H9 (cell line): ENCODE measurements at regions not wholly inside any gene's neighbourhood (a gene's known extent, or its start where the extent isn't known, plus 50 kb on each side); places are given as distances from the start of the nearest gene placed in this dataset.

Experiments
- DNase-seq: peaks from one replicate; pipeline ENCODE4 v3.0.0-alpha.2; 2017
- H2AFZ ChIP-seq: one replicate; pipeline ENCODE4 v1.6.1; 2013; ENCODE audit warnings: mild to moderate bottlenecking, low read length, control low read depth, moderate library complexity
- H2AK5ac ChIP-seq: 2 replicates; pipeline ENCODE4 v1.6.1; 2013; ENCODE audit warnings: low read length, control low read depth, mixed read lengths; ENCODE audit not compliant: insufficient read length
- H2BK120ac ChIP-seq: one replicate; pipeline ENCODE4 v1.6.1; 2013; ENCODE audit warnings: low read depth, mild to moderate bottlenecking, low read length, control low read depth, inconsistent platforms; ENCODE audit not compliant: poor library complexity, severe bottlenecking
- H2BK12ac ChIP-seq: 2 replicates; pipeline ENCODE4 v1.6.1; 2013; ENCODE audit warnings: low read length, control low read depth, mixed read lengths, low read depth; ENCODE audit not compliant: insufficient read length
- H2BK15ac ChIP-seq: 2 replicates; pipeline ENCODE4 v1.6.1; 2013; ENCODE audit warnings: low read depth, low read length, control low read depth
- H2BK20ac ChIP-seq: one replicate; pipeline ENCODE4 v1.6.1; 2013; ENCODE audit warnings: low read depth, mild to moderate bottlenecking, low read length, control low read depth, inconsistent platforms; ENCODE audit not compliant: poor library complexity, severe bottlenecking
- H2BK5ac ChIP-seq: 2 replicates; pipeline ENCODE4 v1.6.1; 2013; ENCODE audit warnings: low read length, control low read depth, mixed read lengths; ENCODE audit not compliant: insufficient read length
- H3K14ac ChIP-seq: 2 replicates; pipeline ENCODE4 v1.6.1; 2013; ENCODE audit warnings: low read length, control low read depth; ENCODE audit not compliant: insufficient read depth
- H3K18ac ChIP-seq: 2 replicates; pipeline ENCODE4 v1.6.1; 2013; ENCODE audit warnings: low read depth, mild to moderate bottlenecking, mixed read lengths, low read length, control low read depth; ENCODE audit not compliant: insufficient read length
- H3K23ac ChIP-seq: 2 replicates; pipeline ENCODE4 v1.6.1; 2013; ENCODE audit warnings: low read length, control low read depth, mixed read lengths, low read depth; ENCODE audit not compliant: insufficient read length
- H3K23me2 ChIP-seq: 2 replicates; pipeline ENCODE4 v1.6.1; 2013; ENCODE audit warnings: low read depth, mild to moderate bottlenecking, mixed read lengths, low read length, control low read depth; ENCODE audit not compliant: insufficient read length, poor library complexity, severe bottlenecking
- H3K27ac ChIP-seq: 2 replicates; pipeline ENCODE4 v1.5.1; 2013; ENCODE audit warnings: low read length, control low read depth, mixed read lengths, low read depth; ENCODE audit not compliant: insufficient read length
- H3K27me3 ChIP-seq: 2 replicates; pipeline ENCODE4 v1.6.1; 2013; ENCODE audit warnings: low read length, control low read depth, inconsistent platforms; ENCODE audit not compliant: insufficient read depth
- H3K4ac ChIP-seq: 2 replicates; pipeline ENCODE4 v1.6.1; 2013; ENCODE audit warnings: low read depth, mild to moderate bottlenecking, control low read depth, inconsistent platforms, low read length, moderate library complexity
- H3K4me1 ChIP-seq: 2 replicates; pipeline ENCODE4 v1.6.1; 2013; ENCODE audit warnings: low read length, control low read depth, inconsistent platforms; ENCODE audit not compliant: insufficient read depth
- H3K4me2 ChIP-seq: 2 replicates; pipeline ENCODE4 v1.6.1; 2013; ENCODE audit warnings: low read length, control low read depth, mixed read lengths; ENCODE audit not compliant: insufficient read length, insufficient read depth
- H3K56ac ChIP-seq: 2 replicates; pipeline ENCODE4 v1.6.1; 2013; ENCODE audit warnings: low read depth, mild to moderate bottlenecking, mixed read lengths, low read length, control low read depth; ENCODE audit not compliant: insufficient read length
- H3K79me1 ChIP-seq: 2 replicates; pipeline ENCODE4 v1.6.1; 2013; ENCODE audit warnings: low read depth, mild to moderate bottlenecking, moderate library complexity, low read length, control low read depth, inconsistent platforms; ENCODE audit not compliant: insufficient read depth, poor library complexity, severe bottlenecking
- H3K79me2 ChIP-seq: 2 replicates; pipeline ENCODE4 v1.6.1; 2013; ENCODE audit warnings: low read length, control low read depth, inconsistent platforms; ENCODE audit not compliant: insufficient read depth
- H3K9ac ChIP-seq: 2 replicates; pipeline ENCODE4 v1.6.1; 2013; ENCODE audit warnings: low read length, control low read depth, mixed read lengths; ENCODE audit not compliant: insufficient read length; ENCODE audit errors: extremely low read depth
- H3K9me3 ChIP-seq: one replicate; pipeline ENCODE4 v1.6.1; 2013; ENCODE audit warnings: low read depth, low read length, inconsistent platforms; ENCODE audit not compliant: control insufficient read depth
- H3T11ph ChIP-seq: one replicate; pipeline ENCODE4 v1.6.1; 2013; ENCODE audit warnings: mild to moderate bottlenecking, low read length, control low read depth, inconsistent platforms
- H4K20me1 ChIP-seq: one replicate; pipeline ENCODE4 v1.6.1; 2013; ENCODE audit not compliant: control insufficient read depth, insufficient read length, insufficient read depth
- H4K5ac ChIP-seq: 2 replicates; pipeline ENCODE4 v1.6.1; 2013; ENCODE audit warnings: low read depth, mild to moderate bottlenecking, mixed read lengths, low read length, control low read depth; ENCODE audit not compliant: insufficient read length
- H4K8ac ChIP-seq: replicated peaks from 2 replicates; pipeline ENCODE4 v1.6.1; 2013; ENCODE audit warnings: low read length, control low read depth, mixed read lengths, low read depth; ENCODE audit not compliant: insufficient read length
- H4K91ac ChIP-seq: 2 replicates; pipeline ENCODE4 v1.6.1; 2013; ENCODE audit warnings: low read depth, mild to moderate bottlenecking, moderate library complexity, mixed read lengths, low read length, control low read depth; ENCODE audit not compliant: insufficient read length
- H3K27ac Mint-ChIP-seq, 3 experiments: 2 replicates in 2 of 3; 3 replicates in 1 of 3; pipeline ENCODE4 v1.8.0; 2020 to 2021; ENCODE audit warnings: mixed read lengths in 3 of 3, mild to moderate bottlenecking in 1 of 3, moderate library complexity in 1 of 3
- H3K27me3 Mint-ChIP-seq: 2 replicates; pipeline ENCODE4 v1.8.0; 2021; ENCODE audit warnings: low read depth, mild to moderate bottlenecking, moderate library complexity, mixed read lengths
- H3K36me3 Mint-ChIP-seq, 3 experiments: 2 replicates in 2 of 3; 3 replicates in 1 of 3; pipeline ENCODE4 v1.8.0; 2020 to 2021; ENCODE audit warnings: low read depth in 3 of 3, mixed read lengths in 3 of 3; ENCODE audit not compliant: insufficient read depth in 1 of 3
- H3K4me1 Mint-ChIP-seq, 2 experiments: 2 replicates each; pipeline ENCODE4 v1.8.0; 2020; ENCODE audit warnings: mixed read lengths in 2 of 2
- H3K4me3 Mint-ChIP-seq, 2 experiments: 2 replicates in 1 of 2; 3 replicates in 1 of 2; pipeline ENCODE4 v1.8.0; 2020 to 2021; ENCODE audit warnings: mild to moderate bottlenecking in 2 of 2, mixed read lengths in 2 of 2, moderate library complexity in 1 of 2
- H3K9me3 Mint-ChIP-seq, 2 experiments: 2 replicates in 1 of 2; 3 replicates in 1 of 2; pipeline ENCODE4 v1.8.0; 2020; ENCODE audit warnings: mild to moderate bottlenecking in 2 of 2, mixed read lengths in 2 of 2, moderate library complexity in 1 of 2
- CTCF ChIP-seq: fragments of 200-600 bp; sonication (generic); conservative IDR thresholded peaks from 3 replicates; pipeline ENCODE4 v1.8.0; 2021; ENCODE audit warnings: antibody characterized with exemption, mild to moderate bottlenecking
- WGBS: extraction: QIAGEN DNeasy Blood & Tissue Kit; methylation state at CpG from one replicate; pipeline ENCODE4 v1.1.7; 2013; ENCODE audit warnings: missing lambda C conversion rate, low lambda C conversion rate, mixed read lengths; ENCODE audit not compliant: insufficient read length; ENCODE audit errors: extremely low coverage; 5-methylcytosine and 5-hydroxymethylcytosine counted together

GRCh38 chr10:44731283-44731682 is 179.9 kb upstream of the TMEM72 start:
- Histone ChIP-seq H3K14ac (no peak overlapping the region), H3K27me3 (no peaks in the 10 kb centered on the region; the same call in 1 of the 2 replicates), H3K23ac (no peak overlapping the region), H4K5ac (no peak overlapping the region), H4K91ac (no peak overlapping the region), H2BK12ac (no peak overlapping the region), H2AFZ (no peak overlapping the region), H4K8ac (no peak overlapping the region), H3T11ph (no peak overlapping the region), H3K79me1 (no peaks in the 10 kb centered on the region), H3K18ac (no peak overlapping the region), H3K79me2 (no peaks in the 10 kb centered on the region), H2BK120ac (no peak overlapping the region), H3K4me2 (no peak overlapping the region), H3K4me1 (no peaks in the 10 kb centered on the region), H3K56ac (no peak overlapping the region), H3K27ac (no peak overlapping the region), H3K9ac (no peak overlapping the region), H2BK15ac (no peak overlapping the region), H2AK5ac (no peak overlapping the region), H3K9me3 (no peaks in the 10 kb centered on the region), H2BK5ac (no peak overlapping the region), H4K20me1 (no peaks in the 10 kb centered on the region), H3K23me2 (no peaks in the 10 kb centered on the region), H3K4ac (no peak overlapping the region), H2BK20ac (no peak overlapping the region)
- no CpG with 5 or more reads among the region's 2 CpGs for WGBS
- H3K4me1 Mint-ChIP-seq = peaks cover 4 to 7% of the 10 kb centered on the region in 2 experiments
- 0 out of 7 replicates have a peak overlapping the region, but pooled peaks of 1 of the 3 experiments have one; percentile 14 for H3K27ac Mint-ChIP-seq
- DNase-seq = no peak
- no peak for TF ChIP-seq CTCF
- no peaks in the 10 kb centered on the region for H3K9me3 Mint-ChIP-seq
- H3K36me3 Mint-ChIP-seq = no peaks in the 10 kb centered on the region
- H3K27me3 Mint-ChIP-seq = no peaks in the 10 kb centered on the region
- H3K4me3 Mint-ChIP-seq = no peak overlapping the region
